Loucy (cell line): ENCODE measurements at regions not wholly inside any gene's neighbourhood (a gene's known extent, or its start where the extent isn't known, plus 50 kb on each side); places are given as distances from the start of the nearest gene placed in this dataset.

Experiments
- EZH2phosphoT487 ChIP-seq: fragments of 200-600 bp; IDR thresholded peaks from 2 replicates; pipeline ENCODE4 v1.6.1; 2018; ENCODE audit warnings: antibody characterized with exemption, mild to moderate bottlenecking, moderate library complexity, borderline replicate concordance
- TF ChIP-seq, protein P1 (sequence below): fragments of 200-600 bp; sonication (generic); conservative IDR thresholded peaks from 2 replicates; pipeline ENCODE4 v1.5.1; 2014; ENCODE audit warnings: mild to moderate bottlenecking, antibody characterized with exemption, low read length

GRCh38 chr2:104127049-104127770 lies 726.7 kb upstream of the POU3F3 start:
- TF ChIP-seq, protein P1, sequence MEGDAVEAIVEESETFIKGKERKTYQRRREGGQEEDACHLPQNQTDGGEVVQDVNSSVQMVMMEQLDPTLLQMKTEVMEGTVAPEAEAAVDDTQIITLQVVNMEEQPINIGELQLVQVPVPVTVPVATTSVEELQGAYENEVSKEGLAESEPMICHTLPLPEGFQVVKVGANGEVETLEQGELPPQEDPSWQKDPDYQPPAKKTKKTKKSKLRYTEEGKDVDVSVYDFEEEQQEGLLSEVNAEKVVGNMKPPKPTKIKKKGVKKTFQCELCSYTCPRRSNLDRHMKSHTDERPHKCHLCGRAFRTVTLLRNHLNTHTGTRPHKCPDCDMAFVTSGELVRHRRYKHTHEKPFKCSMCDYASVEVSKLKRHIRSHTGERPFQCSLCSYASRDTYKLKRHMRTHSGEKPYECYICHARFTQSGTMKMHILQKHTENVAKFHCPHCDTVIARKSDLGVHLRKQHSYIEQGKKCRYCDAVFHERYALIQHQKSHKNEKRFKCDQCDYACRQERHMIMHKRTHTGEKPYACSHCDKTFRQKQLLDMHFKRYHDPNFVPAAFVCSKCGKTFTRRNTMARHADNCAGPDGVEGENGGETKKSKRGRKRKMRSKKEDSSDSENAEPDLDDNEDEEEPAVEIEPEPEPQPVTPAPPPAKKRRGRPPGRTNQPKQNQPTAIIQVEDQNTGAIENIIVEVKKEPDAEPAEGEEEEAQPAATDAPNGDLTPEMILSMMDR: no peak
- no peak for TF ChIP-seq EZH2phosphoT487
